ENCODE measurements at regions not wholly inside any gene's neighbourhood (a gene's known extent, or its start where the extent isn't known, plus 50 kb on each side); places are given as distances from the start of the nearest gene placed in this dataset.

- TF ChIP-seq CTCF (IDR thresholded peaks at IDR 0.05; ENCODE audit: low read length) (no peak), EZH2 (optimal IDR thresholded peaks at IDR 0.05; ENCODE audit: low read depth, low read length) (no peak)
These were observed 191.2 kb upstream of the PROX1 start for GRCh38 chr1:213796525-213796924.

All from MM.1S (cell line).